Liver (tissue), 8 donors: ENCODE measurements at regions not wholly inside any gene's neighbourhood (a gene's known extent, or its start where the extent isn't known, plus 50 kb on each side); places are given as distances from the start of the nearest gene placed in this dataset.

Source experiments
- DNase-seq: peaks from one replicate; pipeline ENCODE4 v3.0.0-alpha.2; 2017; ENCODE audit warnings: low spot score
- H3K27ac ChIP-seq, 2 donors: one replicate each; pipeline ENCODE4 v1.7.0; 2013; ENCODE audit warnings: inconsistent platforms in 2 of 2, low read length in 2 of 2, control low read depth in 1 of 2, low read depth in 1 of 2, mild to moderate bottlenecking in 1 of 2
- H3K27me3 ChIP-seq, 4 donors: one replicate each; pipeline versions ENCODE4 v1.6.1 to v1.7.0; 2013; ENCODE audit warnings: low read length in 3 of 4, inconsistent platforms in 1 of 4, mild to moderate bottlenecking in 1 of 4, moderate library complexity in 1 of 4; ENCODE audit not compliant: control insufficient read depth in 4 of 4, insufficient read depth in 4 of 4
- H3K36me3 ChIP-seq, 4 donors: one replicate each; pipeline versions ENCODE4 v1.6.1 to v1.7.0; 2013; ENCODE audit warnings: low read length in 3 of 4, mild to moderate bottlenecking in 3 of 4, low read depth in 1 of 4, moderate library complexity in 1 of 4; ENCODE audit not compliant: control insufficient read depth in 4 of 4, insufficient read depth in 3 of 4
- H3K4me1 ChIP-seq, 4 donors: one replicate each; pipeline versions ENCODE4 v1.6.1 to v1.7.0; 2013; ENCODE audit warnings: low read length in 3 of 4, mild to moderate bottlenecking in 3 of 4, moderate library complexity in 1 of 4; ENCODE audit not compliant: control insufficient read depth in 4 of 4, insufficient read depth in 4 of 4
- H3K4me3 ChIP-seq, 3 donors: one replicate each; pipeline versions ENCODE4 v1.6.1 to v1.7.0; 2013; ENCODE audit warnings: low read length in 3 of 3, control low read depth in 1 of 3, low read depth in 1 of 3, mild to moderate bottlenecking in 1 of 3
- H3K9ac ChIP-seq, 2 donors: one replicate each; pipeline ENCODE4 v1.7.0; 2013; ENCODE audit warnings: low read length in 2 of 2, mild to moderate bottlenecking in 2 of 2, moderate library complexity in 2 of 2, control low read depth in 1 of 2, low read depth in 1 of 2
- H3K9me3 ChIP-seq, 4 donors: one replicate each; pipeline versions ENCODE4 v1.6.1 to v1.7.0; 2013; ENCODE audit warnings: low read length in 3 of 4; ENCODE audit not compliant: control insufficient read depth in 4 of 4
- EGR1 ChIP-seq, 2 donors: IDR thresholded peaks; 2 replicates each; pipeline ENCODE4 v1.6.1; 2016 to 2018; ENCODE audit warnings: antibody characterized with exemption in 2 of 2, low read depth in 2 of 2
- FOXA1 ChIP-seq: IDR thresholded peaks from 2 replicates; pipeline ENCODE4 v1.6.1; 2016; ENCODE audit warnings: antibody characterized with exemption
- FOXA2 ChIP-seq: IDR thresholded peaks from 2 replicates; pipeline ENCODE4 v1.6.1; 2016; ENCODE audit warnings: antibody characterized with exemption
- GABPA ChIP-seq, 2 donors: IDR thresholded peaks in 1 of 2; conservative IDR thresholded peaks in 1 of 2; 2 replicates each; pipeline ENCODE4 v1.6.1; 2016; ENCODE audit warnings: antibody characterized with exemption in 2 of 2, mild to moderate bottlenecking in 1 of 2, moderate library complexity in 1 of 2
- HNF4A ChIP-seq, 2 donors: conservative IDR thresholded peaks; 2 replicates each; pipeline ENCODE4 v1.6.1; 2016; ENCODE audit warnings: antibody characterized with exemption in 2 of 2, mild to moderate bottlenecking in 2 of 2
- JUND ChIP-seq, 2 donors: IDR thresholded peaks; 2 replicates each; pipeline ENCODE4 v1.6.1; 2016; ENCODE audit warnings: antibody characterized with exemption in 2 of 2
- NR2F2 ChIP-seq: IDR thresholded peaks from 2 replicates; pipeline ENCODE4 v1.6.1; 2016; ENCODE audit warnings: antibody characterized with exemption
- RAD21 ChIP-seq, 2 donors: IDR thresholded peaks; 2 replicates each; pipeline ENCODE4 v1.6.1; 2016; ENCODE audit warnings: antibody characterized with exemption in 2 of 2, mild to moderate bottlenecking in 2 of 2
- REST ChIP-seq: IDR thresholded peaks from 2 replicates; pipeline ENCODE4 v1.6.1; 2016; ENCODE audit warnings: antibody characterized with exemption, mild to moderate bottlenecking
- RXRA ChIP-seq, 2 donors: IDR thresholded peaks; 2 replicates each; pipeline ENCODE4 v1.6.1; 2017 to 2018; ENCODE audit warnings: antibody characterized with exemption in 2 of 2, mild to moderate bottlenecking in 1 of 2
- SP1 ChIP-seq: IDR thresholded peaks from 2 replicates; pipeline ENCODE4 v1.6.1; 2018; ENCODE audit warnings: antibody characterized with exemption, mild to moderate bottlenecking
- YY1 ChIP-seq: IDR thresholded peaks from 2 replicates; pipeline ENCODE4 v1.6.1; 2016; ENCODE audit warnings: antibody characterized with exemption, mild to moderate bottlenecking
- WGBS: extraction: QIAGEN DNeasy Blood & Tissue Kit; methylation state at CpG from one replicate; pipeline ENCODE4 v1.1.7; 2013; 5-methylcytosine and 5-hydroxymethylcytosine counted together
- TF ChIP-seq, protein P1 (sequence below): IDR thresholded peaks from 2 replicates; pipeline ENCODE4 v1.6.1; 2016; ENCODE audit warnings: antibody characterized with exemption
- TF ChIP-seq, protein P2 (sequence below): IDR thresholded peaks from 2 replicates; pipeline ENCODE4 v1.6.1; 2016; ENCODE audit warnings: antibody characterized with exemption
- TF ChIP-seq, protein P3 (sequence below): IDR thresholded peaks from 2 replicates; pipeline ENCODE4 v1.6.1; 2016; ENCODE audit warnings: antibody characterized with exemption
- TF ChIP-seq, protein P4 (sequence below): fragments of 150-350 bp; IDR thresholded peaks from 2 replicates; pipeline ENCODE4 v1.5.1; 2017; ENCODE audit warnings: improper control_type of control experiment, low read depth, low read length; ENCODE audit not compliant: missing input control
- donor health status: healthy.
- donor health status: healthy.
- donor health status: healthy.
- donor health status: healthy.
- donor health status: healthy.

- WGBS: 64% methylated on average over 4 of the region's 4 CpGs
- H3K27ac ChIP-seq: no peak overlapping the region
- H3K36me3 ChIP-seq: no peaks in the 10 kb centered on the region
- H3K4me3 ChIP-seq: no peak overlapping the region
- no peak overlapping the region for H3K9ac ChIP-seq
- TF ChIP-seq HNF4A (conservative IDR thresholded peaks at IDR 0.05) (no peak), EGR1 (IDR thresholded peaks at IDR 0.05; ENCODE audit: low read depth in 2 of 2) (no peak), FOXA2 (no peak), YY1 (no peak), NR2F2 (no peak), FOXA1 (no peak), RXRA (IDR thresholded peaks at IDR 0.05) (no peak), JUND (IDR thresholded peaks at IDR 0.05) (no peak), REST (no peak), GABPA (IDR thresholded peaks at IDR 0.05 in 1 of 2, conservative IDR thresholded peaks at IDR 0.05 in 1 of 2) (no peak), SP1 (no peak)
- TF ChIP-seq, protein P1, sequence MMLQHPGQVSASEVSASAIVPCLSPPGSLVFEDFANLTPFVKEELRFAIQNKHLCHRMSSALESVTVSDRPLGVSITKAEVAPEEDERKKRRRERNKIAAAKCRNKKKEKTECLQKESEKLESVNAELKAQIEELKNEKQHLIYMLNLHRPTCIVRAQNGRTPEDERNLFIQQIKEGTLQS: no peak
- TF ChIP-seq, protein P2, sequence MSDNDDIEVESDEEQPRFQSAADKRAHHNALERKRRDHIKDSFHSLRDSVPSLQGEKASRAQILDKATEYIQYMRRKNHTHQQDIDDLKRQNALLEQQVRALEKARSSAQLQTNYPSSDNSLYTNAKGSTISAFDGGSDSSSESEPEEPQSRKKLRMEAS: no peak
- TF ChIP-seq, protein P3, sequence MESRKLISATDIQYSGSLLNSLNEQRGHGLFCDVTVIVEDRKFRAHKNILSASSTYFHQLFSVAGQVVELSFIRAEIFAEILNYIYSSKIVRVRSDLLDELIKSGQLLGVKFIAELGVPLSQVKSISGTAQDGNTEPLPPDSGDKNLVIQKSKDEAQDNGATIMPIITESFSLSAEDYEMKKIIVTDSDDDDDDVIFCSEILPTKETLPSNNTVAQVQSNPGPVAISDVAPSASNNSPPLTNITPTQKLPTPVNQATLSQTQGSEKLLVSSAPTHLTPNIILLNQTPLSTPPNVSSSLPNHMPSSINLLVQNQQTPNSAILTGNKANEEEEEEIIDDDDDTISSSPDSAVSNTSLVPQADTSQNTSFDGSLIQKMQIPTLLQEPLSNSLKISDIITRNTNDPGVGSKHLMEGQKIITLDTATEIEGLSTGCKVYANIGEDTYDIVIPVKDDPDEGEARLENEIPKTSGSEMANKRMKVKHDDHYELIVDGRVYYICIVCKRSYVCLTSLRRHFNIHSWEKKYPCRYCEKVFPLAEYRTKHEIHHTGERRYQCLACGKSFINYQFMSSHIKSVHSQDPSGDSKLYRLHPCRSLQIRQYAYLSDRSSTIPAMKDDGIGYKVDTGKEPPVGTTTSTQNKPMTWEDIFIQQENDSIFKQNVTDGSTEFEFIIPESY: no peak
- TF ChIP-seq, protein P4, sequence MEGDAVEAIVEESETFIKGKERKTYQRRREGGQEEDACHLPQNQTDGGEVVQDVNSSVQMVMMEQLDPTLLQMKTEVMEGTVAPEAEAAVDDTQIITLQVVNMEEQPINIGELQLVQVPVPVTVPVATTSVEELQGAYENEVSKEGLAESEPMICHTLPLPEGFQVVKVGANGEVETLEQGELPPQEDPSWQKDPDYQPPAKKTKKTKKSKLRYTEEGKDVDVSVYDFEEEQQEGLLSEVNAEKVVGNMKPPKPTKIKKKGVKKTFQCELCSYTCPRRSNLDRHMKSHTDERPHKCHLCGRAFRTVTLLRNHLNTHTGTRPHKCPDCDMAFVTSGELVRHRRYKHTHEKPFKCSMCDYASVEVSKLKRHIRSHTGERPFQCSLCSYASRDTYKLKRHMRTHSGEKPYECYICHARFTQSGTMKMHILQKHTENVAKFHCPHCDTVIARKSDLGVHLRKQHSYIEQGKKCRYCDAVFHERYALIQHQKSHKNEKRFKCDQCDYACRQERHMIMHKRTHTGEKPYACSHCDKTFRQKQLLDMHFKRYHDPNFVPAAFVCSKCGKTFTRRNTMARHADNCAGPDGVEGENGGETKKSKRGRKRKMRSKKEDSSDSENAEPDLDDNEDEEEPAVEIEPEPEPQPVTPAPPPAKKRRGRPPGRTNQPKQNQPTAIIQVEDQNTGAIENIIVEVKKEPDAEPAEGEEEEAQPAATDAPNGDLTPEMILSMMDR: no peak
- H3K4me1 ChIP-seq: peaks cover 2 to 21% (median 11%) of the 10 kb centered on the region in 4 donors
- no peaks in the 10 kb centered on the region for H3K27me3 ChIP-seq
- DNase-seq: no peak
- H3K9me3 ChIP-seq: peaks cover 0 to 1% (median 0%) of the 10 kb centered on the region in 4 donors
Measured at GRCh38 chr6:16909658-16910360, 148.5 kb upstream of the ATXN1 start.

DNA sequence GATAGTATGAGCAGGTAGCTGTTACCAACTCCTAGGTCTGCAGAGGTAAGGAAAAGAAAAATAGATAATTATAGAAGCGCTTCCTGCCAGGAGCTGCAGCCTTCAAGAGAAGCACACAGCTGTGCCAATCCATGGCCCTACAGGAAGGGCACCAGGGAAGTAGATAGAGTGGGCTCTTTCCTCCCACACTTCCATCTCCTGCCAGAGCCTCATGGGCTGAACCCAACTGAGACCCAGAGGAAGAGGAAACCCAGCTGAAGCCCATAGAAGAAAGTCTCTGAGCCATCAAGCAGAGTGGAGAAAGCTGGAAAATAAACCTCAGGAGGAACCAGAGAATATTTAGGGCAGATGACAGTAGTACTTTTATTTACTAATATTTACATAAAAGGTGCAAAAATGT, 146.7 kb upstream of the ATXN1 start:
- peaks cover 2 to 21% (median 11%) of the 10 kb centered on the region in 4 donors for H3K4me1 ChIP-seq
- H3K27me3 ChIP-seq: no peaks in the 10 kb centered on the region
- peaks cover 0 to 1% (median 0%) of the 10 kb centered on the region in 4 donors for H3K9me3 ChIP-seq
- H3K36me3 ChIP-seq: no peaks in the 10 kb centered on the region
- 94% methylated on average over 1 of the region's 1 CpG for WGBS
- no peak for DNase-seq
- H3K4me3 ChIP-seq: no peak overlapping the region
- H3K9ac ChIP-seq: no peak overlapping the region
- no peak overlapping the region for H3K27ac ChIP-seq
- TF ChIP-seq RAD21 (IDR thresholded peaks at IDR 0.05) (no peak), FOXA2 (no peak), HNF4A (conservative IDR thresholded peaks at IDR 0.05) (no peak), FOXA1 (no peak)
- TF ChIP-seq, protein P1: no peak
- TF ChIP-seq, protein P3: no peak
- TF ChIP-seq, protein P2: no peak
